WTC11 (cell line): ENCODE measurements at regions not wholly inside any gene's neighbourhood (a gene's known extent, or its start where the extent isn't known, plus 50 kb on each side); places are given as distances from the start of the nearest gene placed in this dataset.

Experiments used
- ATAC-seq: fragments of 200-7000 bp; cut with Tn5 transposase; 2 replicates; pipeline ENCODE4 v1.10.0; 2021; ENCODE audit warnings: mild to moderate bottlenecking, moderate library complexity
- CTCF ChIA-PET: fragments of 300-600 bp; sonication (Branson Sonifier 250); formaldehyde crosslinking; loops from one replicate; lab custom pipeline; 2021; ENCODE audit warnings: antibody characterized with exemption; lab: Charles Lee
- POLR2A ChIA-PET: fragments of 350-600 bp; sonication (Branson Sonifier 250); formaldehyde crosslinking; loops from one replicate; lab custom pipeline; 2021; ENCODE audit warnings: antibody characterized with exemption; lab: Charles Lee
- DNase-seq: peaks from one replicate; pipeline ENCODE4 v3.0.0; 2021; ENCODE audit warnings: low spot score
- H3K27ac Mint-ChIP-seq: 2 replicates; pipeline ENCODE4 v1.8.0; 2021; ENCODE audit warnings: mixed read lengths
- H3K27me3 Mint-ChIP-seq: 2 replicates; pipeline ENCODE4 v1.8.0; 2021; ENCODE audit warnings: low read depth, mild to moderate bottlenecking, moderate library complexity, mixed read lengths
- H3K36me3 Mint-ChIP-seq: 2 replicates; pipeline ENCODE4 v1.8.0; 2021; ENCODE audit warnings: mixed read lengths
- H3K4me1 Mint-ChIP-seq: 2 replicates; pipeline ENCODE4 v1.8.0; 2022; ENCODE audit warnings: mixed read lengths
- H3K4me3 Mint-ChIP-seq: 2 replicates; pipeline ENCODE4 v1.8.0; 2021; ENCODE audit warnings: mild to moderate bottlenecking, moderate library complexity, mixed read lengths
- H3K9me3 Mint-ChIP-seq: 2 replicates; pipeline ENCODE4 v1.8.0; 2021; ENCODE audit warnings: mixed read lengths
- ARID4B ChIP-seq: sonication (generic); formaldehyde crosslinking; IDR thresholded peaks from 2 replicates; pipeline ENCODE4 v1.8.0; 2023; ENCODE audit warnings: missing genetic modification reagents, mild to moderate bottlenecking, borderline replicate concordance
- ATF1 ChIP-seq: sonication (generic); formaldehyde crosslinking; IDR thresholded peaks from 2 replicates; pipeline ENCODE4 v1.8.1; 2023; ENCODE audit warnings: mild to moderate bottlenecking, moderate library complexity, missing genetic modification reagents
- ATF3 ChIP-seq: sonication (generic); formaldehyde crosslinking; conservative IDR thresholded peaks from 2 replicates; pipeline ENCODE4 v1.8.1; 2022; ENCODE audit warnings: mild to moderate bottlenecking, missing genetic modification reagents
- ATF6 ChIP-seq: sonication (generic); formaldehyde crosslinking; IDR thresholded peaks from 2 replicates; pipeline ENCODE4 v1.8.1; 2023; ENCODE audit warnings: mild to moderate bottlenecking, missing genetic modification reagents
- CBFB ChIP-seq: sonication (generic); formaldehyde crosslinking; IDR thresholded peaks from 2 replicates; pipeline ENCODE4 v1.8.1; 2022; ENCODE audit warnings: mild to moderate bottlenecking, low read depth, missing genetic modification reagents
- CDX4 ChIP-seq: fragments of 250-450 bp; sonication (Bioruptor Pico); IDR thresholded peaks from 2 replicates; pipeline ENCODE4 v1.9.0; 2021; ENCODE audit warnings: moderate library complexity, mild to moderate bottlenecking, inconsistent platforms, borderline replicate concordance
- ESRRA ChIP-seq: sonication (generic); formaldehyde crosslinking; IDR thresholded peaks from 2 replicates; pipeline ENCODE4 v1.8.1; 2022; ENCODE audit warnings: mild to moderate bottlenecking, missing genetic modification reagents, borderline replicate concordance
- GABPB1 ChIP-seq: sonication (generic); formaldehyde crosslinking; IDR thresholded peaks from 2 replicates; pipeline ENCODE4 v1.8.1; 2023; ENCODE audit warnings: mild to moderate bottlenecking, missing genetic modification reagents
- MLX ChIP-seq: sonication (generic); formaldehyde crosslinking; IDR thresholded peaks from 2 replicates; pipeline ENCODE4 v1.8.1; 2023; ENCODE audit warnings: mild to moderate bottlenecking, missing genetic modification reagents, moderate library complexity
- NR3C1 ChIP-seq: sonication (generic); formaldehyde crosslinking; conservative IDR thresholded peaks from 2 replicates; pipeline ENCODE4 v1.8.1; 2023; ENCODE audit warnings: low read depth, mild to moderate bottlenecking, missing genetic modification reagents
- RELA ChIP-seq: sonication (generic); formaldehyde crosslinking; IDR thresholded peaks from 2 replicates; pipeline ENCODE4 v1.8.1; 2022; ENCODE audit warnings: missing genetic modification reagents, mild to moderate bottlenecking, borderline replicate concordance
- ZMAT4 ChIP-seq: fragments of 250-450 bp; sonication (Bioruptor Pico); IDR thresholded peaks from 2 replicates; pipeline ENCODE4 v1.9.0; 2021; ENCODE audit warnings: mild to moderate bottlenecking

- no peak for TF ChIP-seq ARID4B (CRISPR knock-in tag)
- no peak for TF ChIP-seq CBFB (CRISPR knock-in tag)
- no peak for TF ChIP-seq ZMAT4 (CRISPR knock-in tag)
- TF ChIP-seq NR3C1: no peak
These were observed 215.3 kb upstream of the FSHR start (continued) for GRCh38 chr2:49369650-49370049.

GRCh38 chr2:49369101-49369500 is 214.8 kb upstream of the FSHR start:
- Mint-ChIP-seq H3K27ac (no peak overlapping the region), H3K4me1 (peaks cover 36% of the 10 kb centered on the region), H3K9me3 (peaks cover 4% of the 10 kb centered on the region; the same call in 1 of the 2 replicates), H3K27me3 (no peaks in the 10 kb centered on the region; the same call in none of the 2 replicates), H3K4me3 (no peak overlapping the region), H3K36me3 (no peaks in the 10 kb centered on the region)
- DNase-seq (no peak), ATAC-seq (no peak)
- TF ChIP-seq ATF6 (no peak), MLX (CRISPR knock-in tag) (no peak), ESRRA (CRISPR knock-in tag) (no peak), ATF3 (CRISPR knock-in tag) (no peak), CDX4 (CRISPR knock-in tag) (no peak), ATF1 (CRISPR knock-in tag) (no peak), RELA (no peak), ARID4B (CRISPR knock-in tag) (no peak), GABPB1 (CRISPR knock-in tag) (no peak)
- ChIA-PET POLR2A (no interaction called here), CTCF (interaction anchor here (1.0 kb wide), 1 partner anchor 13 kb away, joined by 3 read pairs; no protein-coding TSS in a partner anchor)
